Tibial nerve (tissue), 3 donors: ENCODE measurements at regions not wholly inside any gene's neighbourhood (a gene's known extent, or its start where the extent isn't known, plus 50 kb on each side); places are given as distances from the start of the nearest gene placed in this dataset.

Experiments
- CTCF ChIP-seq, 5 experiments: fragments of 200-600 bp in 3 of 5; fragments of 450-650 bp in 2 of 5; sonication (generic) in 3 of 5; IDR thresholded peaks; one replicate each; pipeline ENCODE4 v1.5.1; 2016 to 2019; ENCODE audit warnings: antibody characterized with exemption in 5 of 5, mild to moderate bottlenecking in 3 of 5, moderate library complexity in 2 of 5
- POLR2A ChIP-seq, 2 donors: fragments of 450-650 bp; IDR thresholded peaks; one replicate each; pipeline ENCODE4 v1.6.1; 2017; ENCODE audit warnings: antibody characterized with exemption in 2 of 2, mild to moderate bottlenecking in 2 of 2, moderate library complexity in 2 of 2

GRCh38 chr15:70252056-70252950 is 154.6 kb upstream of the TLE3 start:
- no peak for TF ChIP-seq CTCF (IDR thresholded peaks at IDR 0.05)
- TF ChIP-seq POLR2A (IDR thresholded peaks at IDR 0.05): no peak
